ENCODE measurements at regions not wholly inside any gene's neighbourhood (a gene's known extent, or its start where the extent isn't known, plus 50 kb on each side); places are given as distances from the start of the nearest gene placed in this dataset.
A peak's percentile ranks its signal among the peaks of the same experiment; 100 is the strongest.

DNA sequence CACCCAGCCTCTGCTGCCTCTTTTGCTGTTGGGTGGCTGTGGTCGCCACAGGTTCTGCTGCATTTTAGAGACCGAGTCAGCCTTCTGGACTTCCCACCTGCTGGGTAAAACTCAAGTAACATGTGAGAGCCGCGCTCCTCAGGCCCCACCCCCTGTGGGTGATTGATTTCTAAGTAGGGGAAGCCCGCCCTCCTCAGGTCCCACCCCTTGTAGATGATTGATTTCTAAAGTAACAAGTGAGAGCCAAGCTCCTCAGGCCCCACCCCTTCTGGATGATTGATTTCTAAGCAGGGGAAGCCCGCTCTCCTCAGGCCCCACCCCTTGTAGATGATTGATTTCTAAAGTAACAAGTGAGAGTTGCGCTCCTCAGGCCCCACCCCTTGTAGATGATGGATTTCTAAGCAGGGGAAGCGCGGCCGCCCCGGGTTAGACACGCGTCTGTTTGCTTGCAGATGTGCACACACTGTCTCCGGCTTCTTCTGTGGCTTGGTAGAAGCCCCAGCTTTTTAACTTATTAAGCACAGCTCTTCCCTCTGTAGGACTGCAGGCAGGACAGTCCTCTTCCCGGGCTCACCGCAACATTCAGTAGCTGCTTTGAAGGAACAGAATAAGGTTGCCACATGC lies 83.4 kb downstream of the FAM43A start:
- Histone ChIP-seq H3F3A (ENCODE audit: low read depth) (no peaks in the 10 kb centered on the region), H3K27me3 (ENCODE audit: insufficient read depth, low read length, poor library complexity, severe bottlenecking) (no peaks in the 10 kb centered on the region), H3K4me3 (ENCODE audit: low read length, poor library complexity, severe bottlenecking) (peak overlapping the region; percentile 74), H3K9me2 (replicated peaks; ENCODE audit: low read depth, low read length) (no peaks in the 10 kb centered on the region), H3K9me3 (ENCODE audit: insufficient read depth, low read depth, low read length) (no peaks in the 10 kb centered on the region), H3K4me2 (ENCODE audit: low read depth, low read length, poor library complexity, severe bottlenecking) (peak overlapping the region; percentile 90), H3K79me2 (ENCODE audit: insufficient read depth, low read length) (no peaks in the 10 kb centered on the region), H2AFZ (ENCODE audit: low read length) (peak overlapping the region; percentile 86), H3K4me1 (ENCODE audit: insufficient read depth, low read length, poor library complexity, severe bottlenecking) (peaks cover 12% of the 10 kb centered on the region), H3K36me3 (ENCODE audit: insufficient read depth, low read length) (no peaks in the 10 kb centered on the region), H3K9ac (ENCODE audit: low read depth, low read length, poor library complexity, severe bottlenecking) (peak overlapping the region; percentile 63), H4K20me1 (ENCODE audit: insufficient read depth, low read length, poor library complexity, severe bottlenecking) (no peaks in the 10 kb centered on the region)
- TF ChIP-seq CTCF (conservative IDR thresholded peaks at IDR 0.05; ENCODE audit: low read length) (no peak), EZH2phosphoT487 (IDR thresholded peaks at IDR 0.05; ENCODE audit: borderline replicate concordance) (no peak)

DNA sequence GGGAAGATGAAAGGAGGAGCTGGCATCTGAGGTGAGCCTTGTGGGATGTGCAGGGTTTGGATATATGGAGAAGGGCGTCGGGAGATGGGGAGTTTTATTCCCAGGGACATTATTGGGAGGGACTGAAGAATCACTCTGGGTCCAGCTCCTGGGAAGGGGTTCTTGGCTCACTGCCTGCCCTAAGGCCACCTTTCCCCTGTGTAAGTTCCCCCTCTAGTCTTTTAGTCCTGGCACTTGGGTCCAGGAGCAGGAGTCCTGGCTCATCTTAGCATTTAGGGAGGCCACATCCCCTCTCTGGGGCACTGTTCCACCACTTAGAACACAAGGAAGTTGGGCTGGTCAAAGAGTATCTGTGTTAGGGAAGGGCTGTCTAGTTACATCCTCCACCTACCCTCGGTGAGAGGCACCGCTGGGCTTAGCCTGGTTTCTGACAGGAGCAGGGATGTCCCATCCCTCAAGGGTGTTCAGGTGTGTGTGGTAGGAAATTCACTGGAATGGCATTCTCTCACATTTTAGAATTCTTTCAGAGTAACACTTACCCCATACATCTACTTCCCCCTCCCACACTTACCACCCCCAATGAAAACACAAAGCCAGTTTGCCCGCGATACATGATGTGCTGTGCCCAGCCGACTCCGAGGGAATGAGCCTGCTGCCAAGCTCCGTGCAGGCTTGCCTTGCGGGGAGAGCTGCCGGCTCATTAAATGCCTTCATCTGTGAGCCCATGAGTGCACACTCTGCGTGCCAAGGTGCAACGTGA lies 86.7 kb downstream of the FAM43A start:
- Histone ChIP-seq H3K9me2 (replicated peaks; ENCODE audit: low read depth, low read length) (no peaks in the 10 kb centered on the region), H3K79me2 (ENCODE audit: insufficient read depth, low read length) (no peaks in the 10 kb centered on the region), H3K9me3 (ENCODE audit: insufficient read depth, low read depth, low read length) (no peaks in the 10 kb centered on the region), H3K36me3 (ENCODE audit: insufficient read depth, low read length) (no peaks in the 10 kb centered on the region), H4K20me1 (ENCODE audit: insufficient read depth, low read length, poor library complexity, severe bottlenecking) (no peaks in the 10 kb centered on the region), H2AFZ (ENCODE audit: low read length) (no peak overlapping the region), H3K9ac (ENCODE audit: low read depth, low read length, poor library complexity, severe bottlenecking) (no peak overlapping the region), H3K4me2 (ENCODE audit: low read depth, low read length, poor library complexity, severe bottlenecking) (no peak overlapping the region), H3K27me3 (ENCODE audit: insufficient read depth, low read length, poor library complexity, severe bottlenecking) (no peaks in the 10 kb centered on the region), H3K4me1 (ENCODE audit: insufficient read depth, low read length, poor library complexity, severe bottlenecking) (peaks cover 12% of the 10 kb centered on the region), H3F3A (ENCODE audit: low read depth) (no peaks in the 10 kb centered on the region), H3K4me3 (ENCODE audit: low read length, poor library complexity, severe bottlenecking) (no peak overlapping the region)
- TF ChIP-seq EZH2phosphoT487 (IDR thresholded peaks at IDR 0.05; ENCODE audit: borderline replicate concordance) (no peak), CTCF (conservative IDR thresholded peaks at IDR 0.05; ENCODE audit: low read length) (no peak)

DNA sequence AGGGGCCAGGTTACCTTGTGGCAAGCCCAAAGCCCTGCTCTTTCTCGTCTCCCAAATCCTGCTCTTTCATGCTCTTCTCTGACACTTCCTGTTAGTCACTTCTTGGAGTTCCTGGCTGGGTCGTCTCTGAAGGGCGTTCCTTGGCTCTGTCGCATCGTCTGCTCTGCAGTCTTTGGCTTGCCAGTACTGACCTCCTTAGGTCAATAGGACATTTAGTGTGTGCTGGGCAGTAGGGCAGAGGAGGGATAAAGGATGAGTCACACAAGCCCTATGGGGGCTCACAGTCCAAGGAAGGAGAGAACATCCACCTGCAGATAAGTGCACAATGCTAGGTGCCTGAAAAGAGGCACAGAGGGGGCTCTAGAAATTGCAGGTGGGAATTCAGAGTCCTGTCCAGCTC lies 87.5 kb downstream of the FAM43A start:
- Histone ChIP-seq H3K79me2 (ENCODE audit: insufficient read depth, low read length) (no peaks in the 10 kb centered on the region), H3F3A (ENCODE audit: low read depth) (no peaks in the 10 kb centered on the region), H4K20me1 (ENCODE audit: insufficient read depth, low read length, poor library complexity, severe bottlenecking) (no peaks in the 10 kb centered on the region), H2AFZ (ENCODE audit: low read length) (no peak overlapping the region), H3K9me2 (replicated peaks; ENCODE audit: low read depth, low read length) (no peaks in the 10 kb centered on the region), H3K36me3 (ENCODE audit: insufficient read depth, low read length) (no peaks in the 10 kb centered on the region), H3K4me1 (ENCODE audit: insufficient read depth, low read length, poor library complexity, severe bottlenecking) (peaks cover 12% of the 10 kb centered on the region), H3K4me3 (ENCODE audit: low read length, poor library complexity, severe bottlenecking) (no peak overlapping the region), H3K4me2 (ENCODE audit: low read depth, low read length, poor library complexity, severe bottlenecking) (no peak overlapping the region), H3K9me3 (ENCODE audit: insufficient read depth, low read depth, low read length) (no peaks in the 10 kb centered on the region), H3K27me3 (ENCODE audit: insufficient read depth, low read length, poor library complexity, severe bottlenecking) (no peaks in the 10 kb centered on the region), H3K9ac (ENCODE audit: low read depth, low read length, poor library complexity, severe bottlenecking) (no peak overlapping the region)
- TF ChIP-seq EZH2phosphoT487 (IDR thresholded peaks at IDR 0.05; ENCODE audit: borderline replicate concordance), result no peak

Measured in Loucy (cell line).